Calu3 (cell line): ENCODE measurements at regions not wholly inside any gene's neighbourhood (a gene's known extent, or its start where the extent isn't known, plus 50 kb on each side); places are given as distances from the start of the nearest gene placed in this dataset.

Source experiments
- BruUV-seq: library from RNA; stranded (reverse); fragments of 400-500 nt; replicated peaks from 2 replicates; lab custom pipeline; 2021; lab: Mats Ljungman, UMichigan
- CTCF ChIA-PET: fragments of 300-600 bp; sonication (Branson Sonifier 250); formaldehyde crosslinking; loops from one replicate; lab custom pipeline; 2022; ENCODE audit warnings: antibody characterized with exemption; lab: Charles Lee
- DNase-seq: peaks from one replicate; pipeline ENCODE4 v3.0.0; 2022
- H3K27ac Mint-ChIP-seq: one replicate; pipeline ENCODE4 v1.8.0; 2022; ENCODE audit warnings: mixed read lengths; ENCODE audit not compliant: unreplicated experiment
- H3K27me3 Mint-ChIP-seq: one replicate; pipeline ENCODE4 v1.8.0; 2022; ENCODE audit warnings: mixed read lengths; ENCODE audit not compliant: unreplicated experiment
- H3K36me3 Mint-ChIP-seq: one replicate; pipeline ENCODE4 v1.8.0; 2022; ENCODE audit warnings: mild to moderate bottlenecking, moderate library complexity, mixed read lengths; ENCODE audit not compliant: insufficient read depth, unreplicated experiment
- H3K4me1 Mint-ChIP-seq: one replicate; pipeline ENCODE4 v1.8.0; 2022; ENCODE audit warnings: mild to moderate bottlenecking, low read depth, mixed read lengths; ENCODE audit not compliant: unreplicated experiment
- H3K4me3 Mint-ChIP-seq: one replicate; pipeline ENCODE4 v1.8.0; 2022; ENCODE audit warnings: mild to moderate bottlenecking, low read depth, moderate library complexity, mixed read lengths; ENCODE audit not compliant: unreplicated experiment
- H3K9me3 Mint-ChIP-seq: one replicate; pipeline ENCODE4 v1.8.0; 2022; ENCODE audit warnings: low read depth, mixed read lengths; ENCODE audit not compliant: unreplicated experiment
- intact Hi-C: fragments of 100-400 bp; cut with micrococcal nuclease; formaldehyde crosslinking; loops from one replicate; pipeline ENCODE4 v1.10.0; 2022; ENCODE audit not compliant: unreplicated experiment
- TF ChIP-seq, protein P1 (sequence below): fragments of 200-600 bp; IDR thresholded peaks from one replicate; pipeline ENCODE4 v1.8.0; 2022; ENCODE audit warnings: antibody characterized with exemption; ENCODE audit not compliant: unreplicated experiment

GRCh38 chr18:33870059-33870458 is 292.0 kb downstream of the ASXL3 start:
- no peaks in the 10 kb centered on the region for H3K4me1 Mint-ChIP-seq
- TF ChIP-seq, protein P1, sequence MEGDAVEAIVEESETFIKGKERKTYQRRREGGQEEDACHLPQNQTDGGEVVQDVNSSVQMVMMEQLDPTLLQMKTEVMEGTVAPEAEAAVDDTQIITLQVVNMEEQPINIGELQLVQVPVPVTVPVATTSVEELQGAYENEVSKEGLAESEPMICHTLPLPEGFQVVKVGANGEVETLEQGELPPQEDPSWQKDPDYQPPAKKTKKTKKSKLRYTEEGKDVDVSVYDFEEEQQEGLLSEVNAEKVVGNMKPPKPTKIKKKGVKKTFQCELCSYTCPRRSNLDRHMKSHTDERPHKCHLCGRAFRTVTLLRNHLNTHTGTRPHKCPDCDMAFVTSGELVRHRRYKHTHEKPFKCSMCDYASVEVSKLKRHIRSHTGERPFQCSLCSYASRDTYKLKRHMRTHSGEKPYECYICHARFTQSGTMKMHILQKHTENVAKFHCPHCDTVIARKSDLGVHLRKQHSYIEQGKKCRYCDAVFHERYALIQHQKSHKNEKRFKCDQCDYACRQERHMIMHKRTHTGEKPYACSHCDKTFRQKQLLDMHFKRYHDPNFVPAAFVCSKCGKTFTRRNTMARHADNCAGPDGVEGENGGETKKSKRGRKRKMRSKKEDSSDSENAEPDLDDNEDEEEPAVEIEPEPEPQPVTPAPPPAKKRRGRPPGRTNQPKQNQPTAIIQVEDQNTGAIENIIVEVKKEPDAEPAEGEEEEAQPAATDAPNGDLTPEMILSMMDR = no peak
- intact Hi-C loops = no loop called here
- H3K4me3 Mint-ChIP-seq = no peak overlapping the region
- no peaks in the 10 kb centered on the region for H3K9me3 Mint-ChIP-seq
- H3K27me3 Mint-ChIP-seq = no peaks in the 10 kb centered on the region
- BruUV-seq = no TSS peak
- H3K36me3 Mint-ChIP-seq = no peaks in the 10 kb centered on the region
- CTCF ChIA-PET = no interaction called here
- no peak for DNase-seq
- no peak overlapping the region for H3K27ac Mint-ChIP-seq

- CTCF ChIA-PET = no interaction called here
- Mint-ChIP-seq H3K4me3 (no peak overlapping the region), H3K27ac (no peak overlapping the region), H3K36me3 (no peaks in the 10 kb centered on the region), H3K9me3 (peaks cover 5% of the 10 kb centered on the region), H3K4me1 (no peaks in the 10 kb centered on the region), H3K27me3 (no peaks in the 10 kb centered on the region)
- TF ChIP-seq, protein P1 = no peak
- intact Hi-C loops = no loop called here
- no TSS peak for BruUV-seq
- no peak for DNase-seq
These were observed 288.4 kb downstream of the ASXL3 start for GRCh38 chr18:33866386-33866785.

DNA sequence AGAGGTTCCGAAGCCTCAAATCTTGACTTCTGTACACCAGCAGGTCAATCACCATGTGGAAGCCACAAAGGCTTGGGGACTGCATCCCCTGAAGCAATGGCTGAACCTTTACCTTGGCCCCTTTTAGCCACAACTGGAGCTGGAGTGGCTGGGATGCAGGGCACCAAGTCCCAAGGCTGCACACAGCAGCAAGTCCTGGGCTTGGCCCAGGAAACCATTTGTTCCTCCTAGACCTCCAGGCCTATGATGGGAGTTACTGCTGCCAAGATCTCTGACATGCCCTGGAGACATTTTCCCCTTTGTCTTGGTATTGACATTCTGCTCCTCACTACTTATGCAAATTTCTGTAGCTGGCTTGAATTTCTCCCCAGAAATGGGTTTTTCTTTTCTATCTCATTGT is 285.9 kb downstream of the ASXL3 start:
- Mint-ChIP-seq H3K27ac (no peak overlapping the region), H3K4me3 (no peak overlapping the region), H3K27me3 (no peaks in the 10 kb centered on the region), H3K9me3 (peaks cover 5% of the 10 kb centered on the region), H3K4me1 (no peaks in the 10 kb centered on the region), H3K36me3 (no peaks in the 10 kb centered on the region)
- no peak for DNase-seq
- CTCF ChIA-PET = no interaction called here
- intact Hi-C loops = no loop called here
- TF ChIP-seq, protein P1 = no peak
- BruUV-seq = no TSS peak

- Mint-ChIP-seq H3K27ac (no peak overlapping the region), H3K36me3 (no peaks in the 10 kb centered on the region), H3K4me1 (no peaks in the 10 kb centered on the region), H3K4me3 (no peak overlapping the region), H3K27me3 (no peaks in the 10 kb centered on the region), H3K9me3 (no peaks in the 10 kb centered on the region)
- BruUV-seq = no TSS peak
- CTCF ChIA-PET = no interaction called here
- intact Hi-C loops = loop anchor here (10.0 kb wide), 1 partner anchor 410 kb away; no protein-coding TSS in a partner anchor
- DNase-seq = no peak
- TF ChIP-seq, protein P1 = no peak
These were observed 276.8 kb downstream of the ASXL3 start for GRCh38 chr18:33854827-33855139.
